Upper lobe of left lung (tissue), 6 donors: ENCODE measurements at regions not wholly inside any gene's neighbourhood (a gene's known extent, or its start where the extent isn't known, plus 50 kb on each side); places are given as distances from the start of the nearest gene placed in this dataset.

Source experiments
- ATAC-seq, 2 donors: fragments of 200-7000 bp; cut with Tn5 transposase; one replicate each; pipeline ENCODE4 v1.9.1; 2022; ENCODE audit warnings: mild to moderate bottlenecking in 2 of 2, moderate library complexity in 2 of 2; ENCODE audit not compliant: low FRiP score in 2 of 2
- DNase-seq, 2 donors: peaks; one replicate each; pipeline ENCODE4 v3.0.0-alpha.2; 2019 to 2020
- H3K27ac ChIP-seq, 4 donors: fragments of 200-600 bp; sonication (generic); one replicate each; pipeline ENCODE4 v1.5.1; 2016 to 2019
- H3K27me3 ChIP-seq, 4 donors: fragments of 200-600 bp; sonication (generic); one replicate each; pipeline ENCODE4 v1.5.1; 2017 to 2019
- H3K36me3 ChIP-seq, 4 donors: fragments of 200-600 bp; sonication (generic); one replicate each; pipeline ENCODE4 v1.5.1; 2016 to 2019
- H3K4me1 ChIP-seq, 4 donors: fragments of 200-600 bp; sonication (generic); one replicate each; pipeline ENCODE4 v1.5.1; 2018 to 2019
- H3K4me3 ChIP-seq, 4 donors: fragments of 200-600 bp; sonication (generic); one replicate each; pipeline ENCODE4 v1.5.1; 2017 to 2019; ENCODE audit warnings: mild to moderate bottlenecking in 2 of 4, moderate library complexity in 1 of 4
- H3K9me3 ChIP-seq, 4 donors: fragments of 200-600 bp; sonication (generic); one replicate each; pipeline ENCODE4 v1.5.1; 2018 to 2019
- CTCF ChIP-seq, 6 experiments: fragments of 450-650 bp in 4 of 6; fragments of 200-600 bp in 2 of 6; sonication (generic) in 2 of 6; IDR thresholded peaks; one replicate each; pipeline ENCODE4 v1.5.1; 2016 to 2019; ENCODE audit warnings: antibody characterized with exemption in 6 of 6
- EP300 ChIP-seq, 4 donors: sonication (generic); formaldehyde crosslinking; IDR thresholded peaks; one replicate each; pipeline ENCODE4 v1.5.1; 2017; ENCODE audit warnings: antibody characterized with exemption in 4 of 4, control low read depth in 2 of 4
- POLR2A ChIP-seq, 4 donors: fragments of 450-650 bp; IDR thresholded peaks; one replicate each; pipeline ENCODE4 v1.5.1; 2016 to 2017; ENCODE audit warnings: antibody characterized with exemption in 4 of 4, mild to moderate bottlenecking in 2 of 4
- POLR2AphosphoS5 ChIP-seq, 2 donors: sonication (generic); formaldehyde crosslinking; IDR thresholded peaks; one replicate each; pipeline ENCODE4 v1.5.1; 2017; ENCODE audit warnings: antibody characterized with exemption in 2 of 2
- WGBS, 2 donors: methylation state at CpG; one replicate each; pipeline ENCODE4 v1.1.5; 2017 to 2018; 5-methylcytosine and 5-hydroxymethylcytosine counted together
- donor health status: DM: no; HTN: no; CAD: no; lungs with moderate emphysema.
- donor health status: DM: no; HTN: yes; CAD: no; lungs with severe emphysema.

GRCh38 chr6:164409309-164410009, 899.9 kb downstream of the C6orf118 start:
- Histone ChIP-seq H3K4me1 (no peaks in the 10 kb centered on the region), H3K27me3 (no peaks in the 10 kb centered on the region), H3K4me3 (no peak overlapping the region), H3K36me3 (no peaks in the 10 kb centered on the region), H3K9me3 (no peaks in the 10 kb centered on the region), H3K27ac (no peak overlapping the region)
- no peak for DNase-seq
- no peak for ATAC-seq
- WGBS, 2 donors: 75 to 80% methylated on average over 8 of the region's 8 CpGs
- TF ChIP-seq POLR2A (IDR thresholded peaks at IDR 0.05) (no peak), POLR2AphosphoS5 (IDR thresholded peaks at IDR 0.05) (no peak), EP300 (IDR thresholded peaks at IDR 0.05) (no peak), CTCF (IDR thresholded peaks at IDR 0.05) (no peak)

GRCh38 chr6:164408868-164409267, 900.5 kb downstream of the C6orf118 start:
- TF ChIP-seq CTCF (IDR thresholded peaks at IDR 0.05): no peak
- WGBS, 2 donors: 84 to 87% methylated on average over 4 to 5 of the region's 5 CpGs
- ATAC-seq: no peak
- Histone ChIP-seq H3K36me3 (no peaks in the 10 kb centered on the region), H3K27me3 (no peaks in the 10 kb centered on the region), H3K27ac (no peak overlapping the region), H3K4me3 (no peak overlapping the region), H3K9me3 (no peaks in the 10 kb centered on the region), H3K4me1 (no peaks in the 10 kb centered on the region)
- DNase-seq: no peak

GRCh38 chr6:164404812-164405488, 904.5 kb downstream of the C6orf118 start:
- Histone ChIP-seq H3K36me3 (no peaks in the 10 kb centered on the region), H3K9me3 (no peaks in the 10 kb centered on the region), H3K4me3 (no peak overlapping the region), H3K27me3 (no peaks in the 10 kb centered on the region), H3K4me1 (no peaks in the 10 kb centered on the region), H3K27ac (no peak overlapping the region)
- DNase-seq (no peak), ATAC-seq (no peak)
- no peak for TF ChIP-seq POLR2A (IDR thresholded peaks at IDR 0.05)
- no peak for TF ChIP-seq POLR2AphosphoS5 (IDR thresholded peaks at IDR 0.05)
- no peak for TF ChIP-seq EP300 (IDR thresholded peaks at IDR 0.05)
- TF ChIP-seq CTCF (IDR thresholded peaks at IDR 0.05): no peak
- 68 to 75% methylated on average over 4 of the region's 4 CpGs for WGBS, 2 donors

- Histone ChIP-seq H3K27me3 (no peaks in the 10 kb centered on the region), H3K36me3 (no peaks in the 10 kb centered on the region), H3K4me3 (no peak overlapping the region), H3K27ac (no peak overlapping the region), H3K4me1 (peaks cover 0 to 8% (median 0%) of the 10 kb centered on the region in 4 donors), H3K9me3 (no peaks in the 10 kb centered on the region)
- TF ChIP-seq POLR2A (IDR thresholded peaks at IDR 0.05): no peak
- TF ChIP-seq POLR2AphosphoS5 (IDR thresholded peaks at IDR 0.05): no peak
- TF ChIP-seq CTCF (IDR thresholded peaks at IDR 0.05): no peak
- no peak for TF ChIP-seq EP300 (IDR thresholded peaks at IDR 0.05)
- ATAC-seq (no peak), DNase-seq (no peak)
- WGBS, 2 donors: 90 to 95% methylated on average over 2 of the region's 2 CpGs
Observed at GRCh38 chr6:164401871-164402270, 907.5 kb downstream of the C6orf118 start.

GRCh38 chr6:164398647-164399046, 910.8 kb downstream of the C6orf118 start:
- Histone ChIP-seq H3K27ac (no peak overlapping the region), H3K36me3 (no peaks in the 10 kb centered on the region), H3K9me3 (no peaks in the 10 kb centered on the region), H3K4me1 (peaks cover 0 to 8% (median 0%) of the 10 kb centered on the region in 4 donors), H3K4me3 (no peak overlapping the region), H3K27me3 (no peaks in the 10 kb centered on the region)
- no peak for DNase-seq
- no peak for ATAC-seq
- TF ChIP-seq CTCF (IDR thresholded peaks at IDR 0.05) (no peak), POLR2AphosphoS5 (IDR thresholded peaks at IDR 0.05) (no peak), POLR2A (IDR thresholded peaks at IDR 0.05) (no peak), EP300 (IDR thresholded peaks at IDR 0.05) (no peak)
- 50 to 52% methylated on average over 1 of the region's 1 CpG for WGBS, 2 donors
